Astrocyte (in vitro differentiated cells and primary cell): ENCODE measurements at regions not wholly inside any gene's neighbourhood (a gene's known extent, or its start where the extent isn't known, plus 50 kb on each side); places are given as distances from the start of the nearest gene placed in this dataset.
A peak's percentile ranks its signal among the peaks of the same experiment; 100 is the strongest.

Experiments
- DNase-seq: peaks from one replicate; pipeline ENCODE4 v3.0.0-alpha.2; 2010; ENCODE audit warnings: low read depth
- FAIRE-seq: peaks from 2 replicates; lab custom pipeline; 2011; peaks lifted over from hg19 to GRCh38; lab: Jason Lieb, UNC
- H2AFZ ChIP-seq: 2 replicates; pipeline ENCODE4 v1.6.0; 2012; ENCODE audit warnings: low read depth, low read length, inconsistent platforms
- H3K27ac ChIP-seq: 2 replicates; pipeline ENCODE4 v1.5.1; 2011; ENCODE audit warnings: low read depth, low read length, inconsistent platforms
- H3K27me3 ChIP-seq: 2 replicates; pipeline ENCODE4 v1.6.0; 2011; ENCODE audit warnings: low read length, inconsistent platforms; ENCODE audit not compliant: insufficient read depth
- H3K36me3 ChIP-seq: 2 replicates; pipeline ENCODE4 v1.5.1; 2011; ENCODE audit warnings: low read length, inconsistent platforms; ENCODE audit not compliant: insufficient read depth
- H3K4me1 ChIP-seq: 2 replicates; pipeline ENCODE4 v1.5.1; 2011; ENCODE audit warnings: low read length, inconsistent platforms; ENCODE audit not compliant: insufficient read depth
- H3K4me2 ChIP-seq: 2 replicates; pipeline ENCODE4 v1.6.0; 2012; ENCODE audit warnings: low read length, inconsistent platforms
- H3K4me3 ChIP-seq: 2 replicates; pipeline ENCODE4 v1.5.1; 2011; ENCODE audit warnings: low read depth, mild to moderate bottlenecking, low read length, inconsistent platforms; ENCODE audit not compliant: insufficient read depth
- H3K79me2 ChIP-seq: 2 replicates; pipeline ENCODE4 v1.6.0; 2012; ENCODE audit warnings: mild to moderate bottlenecking, low read length, inconsistent platforms; ENCODE audit not compliant: insufficient read depth
- H3K9ac ChIP-seq: 2 replicates; pipeline ENCODE4 v1.6.0; 2012; ENCODE audit warnings: mild to moderate bottlenecking, low read length, inconsistent platforms
- H3K9me3 ChIP-seq: 2 replicates; pipeline ENCODE4 v1.5.1; 2012; ENCODE audit warnings: low read depth, mild to moderate bottlenecking, low read length, inconsistent platforms; ENCODE audit not compliant: insufficient read depth
- H4K20me1 ChIP-seq: 2 replicates; pipeline ENCODE4 v1.6.0; 2012; ENCODE audit warnings: low read length, inconsistent platforms; ENCODE audit not compliant: insufficient read depth
- H3K27ac Mint-ChIP-seq: one replicate; pipeline ENCODE4 v1.8.0; 2021; ENCODE audit warnings: mild to moderate bottlenecking, mixed read lengths; ENCODE audit not compliant: unreplicated experiment
- H3K27me3 Mint-ChIP-seq: one replicate; pipeline ENCODE4 v1.8.0; 2021; ENCODE audit warnings: low read depth, mixed read lengths; ENCODE audit not compliant: unreplicated experiment
- H3K36me3 Mint-ChIP-seq: one replicate; pipeline ENCODE4 v1.8.0; 2021; ENCODE audit warnings: low read depth, mixed read lengths; ENCODE audit not compliant: unreplicated experiment
- H3K4me1 Mint-ChIP-seq: one replicate; pipeline ENCODE4 v1.8.0; 2021; ENCODE audit warnings: low read depth, mixed read lengths; ENCODE audit not compliant: unreplicated experiment
- H3K4me3 Mint-ChIP-seq: one replicate; pipeline ENCODE4 v1.8.0; 2021; ENCODE audit warnings: mild to moderate bottlenecking, moderate library complexity, mixed read lengths; ENCODE audit not compliant: unreplicated experiment
- H3K9me3 Mint-ChIP-seq: one replicate; pipeline ENCODE4 v1.8.0; 2021; ENCODE audit warnings: mild to moderate bottlenecking, mixed read lengths; ENCODE audit not compliant: unreplicated experiment
- CTCF ChIP-seq: IDR thresholded peaks from 2 replicates; pipeline ENCODE4 v1.5.1; 2011; ENCODE audit warnings: low read depth, mild to moderate bottlenecking, inconsistent platforms, low read length, moderate library complexity; ENCODE audit not compliant: insufficient read depth
- EZH2 ChIP-seq: IDR thresholded peaks from 2 replicates; pipeline ENCODE4 v1.6.1; 2012; ENCODE audit warnings: mild to moderate bottlenecking, low read length, inconsistent platforms; ENCODE audit not compliant: insufficient read depth

GRCh38 chr4:4614925-4615678 lies 73.3 kb upstream of the STX18 start:
- Histone ChIP-seq H3K4me3 (no peak overlapping the region), H3K27ac (no peak overlapping the region), H3K9ac (no peak overlapping the region), H3K4me2 (no peak overlapping the region), H3K79me2 (no peaks in the 10 kb centered on the region), H3K36me3 (no peaks in the 10 kb centered on the region), H2AFZ (no peak overlapping the region), H3K9me3 (no peaks in the 10 kb centered on the region), H3K4me1 (no peaks in the 10 kb centered on the region), H3K27me3 (no peaks in the 10 kb centered on the region), H4K20me1 (no peaks in the 10 kb centered on the region)
- DNase-seq: peak; percentile 16
- no peaks in the 10 kb centered on the region for H3K9me3 Mint-ChIP-seq
- TF ChIP-seq CTCF: no peak
- no peak for TF ChIP-seq EZH2
- H3K27me3 Mint-ChIP-seq: peaks cover 12% of the 10 kb centered on the region
- no peaks in the 10 kb centered on the region for H3K4me1 Mint-ChIP-seq
- FAIRE-seq: peak; percentile 47
- H3K27ac Mint-ChIP-seq: no peak overlapping the region
- no peak overlapping the region for H3K4me3 Mint-ChIP-seq
- H3K36me3 Mint-ChIP-seq: no peaks in the 10 kb centered on the region

GRCh38 chr4:4613641-4614286 lies 71.9 kb upstream of the STX18 start:
- H4K20me1 ChIP-seq: no peaks in the 10 kb centered on the region
- TF ChIP-seq CTCF (no peak), EZH2 (no peak)
- FAIRE-seq (no peak), DNase-seq (no peak)
- no peak overlapping the region for H3K4me3 ChIP-seq
- Mint-ChIP-seq H3K27ac (no peak overlapping the region), H3K9me3 (no peaks in the 10 kb centered on the region), H3K4me1 (no peaks in the 10 kb centered on the region), H3K27me3 (peaks cover 12% of the 10 kb centered on the region), H3K36me3 (no peaks in the 10 kb centered on the region), H3K4me3 (no peak overlapping the region)
- no peaks in the 10 kb centered on the region for H3K9me3 ChIP-seq
- H3K79me2 ChIP-seq: no peaks in the 10 kb centered on the region
- H3K36me3 ChIP-seq: no peaks in the 10 kb centered on the region
- H3K9ac ChIP-seq: no peak overlapping the region
- no peak overlapping the region for H2AFZ ChIP-seq
- H3K27me3 ChIP-seq: no peaks in the 10 kb centered on the region
- no peak overlapping the region for H3K27ac ChIP-seq
- no peaks in the 10 kb centered on the region for H3K4me1 ChIP-seq
- H3K4me2 ChIP-seq: no peak overlapping the region

GRCh38 chr4:4613126-4613465 lies 71.2 kb upstream of the STX18 start:
- H3K36me3 ChIP-seq: no peaks in the 10 kb centered on the region
- no peak overlapping the region for H3K27ac ChIP-seq
- H3K9me3 ChIP-seq: no peaks in the 10 kb centered on the region
- Mint-ChIP-seq H3K27ac (no peak overlapping the region), H3K27me3 (peaks cover 12% of the 10 kb centered on the region), H3K4me3 (no peak overlapping the region), H3K4me1 (no peaks in the 10 kb centered on the region), H3K9me3 (no peaks in the 10 kb centered on the region), H3K36me3 (no peaks in the 10 kb centered on the region)
- H3K4me2 ChIP-seq: no peak overlapping the region
- H3K4me1 ChIP-seq: no peaks in the 10 kb centered on the region
- FAIRE-seq (no peak), DNase-seq (no peak)
- TF ChIP-seq EZH2 (no peak), CTCF (no peak)
- H4K20me1 ChIP-seq: no peaks in the 10 kb centered on the region
- H3K9ac ChIP-seq: no peak overlapping the region
- H3K79me2 ChIP-seq: no peaks in the 10 kb centered on the region
- H3K4me3 ChIP-seq: no peak overlapping the region
- H2AFZ ChIP-seq: no peak overlapping the region
- H3K27me3 ChIP-seq: no peaks in the 10 kb centered on the region
